ENCODE measurements at regions not wholly inside any gene's neighbourhood (a gene's known extent, or its start where the extent isn't known, plus 50 kb on each side); places are given as distances from the start of the nearest gene placed in this dataset.

DNA sequence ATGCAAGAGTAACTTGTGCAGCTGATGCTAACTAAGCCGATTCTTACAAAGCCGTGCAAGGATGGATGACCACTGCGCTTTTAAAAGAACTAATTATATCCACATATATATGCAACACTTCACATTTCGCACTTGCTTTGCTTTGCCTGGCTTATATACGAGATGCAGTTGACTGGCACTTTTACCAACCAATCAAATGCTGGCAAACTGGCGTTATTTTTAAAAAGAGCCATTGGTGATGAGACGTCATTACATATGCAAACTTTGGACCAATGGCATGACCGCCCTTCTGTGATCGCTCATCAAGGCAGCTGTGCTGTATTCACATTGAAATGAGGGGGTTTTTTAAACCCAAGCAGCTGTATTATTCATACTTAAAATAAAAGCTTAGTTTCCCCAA is 1147.7 kb upstream of the WWC1 start:
- no peak for DNase-seq (ENCODE audit: low read depth, low spot score)
- TF ChIP-seq EZH2 (IDR thresholded peaks at IDR 0.05), result no peak
- no peak for TF ChIP-seq POLR2AphosphoS5 (IDR thresholded peaks at IDR 0.05; ENCODE audit: borderline replicate concordance, low read depth, low read length)
- no peak for TF ChIP-seq FOXP2 (optimal IDR thresholded peaks at IDR 0.05; ENCODE audit: control extremely low read depth, extremely low read length, insufficient read depth)
- H3K27ac ChIP-seq, result no peak overlapping the region
- H3K9ac ChIP-seq (ENCODE audit: insufficient read length), result no peak overlapping the region
- H3K9me3 ChIP-seq (ENCODE audit: low read depth, low read length), result no peaks in the 10 kb centered on the region
- H3K4me3 ChIP-seq, result no peak overlapping the region
- H3K36me3 ChIP-seq (ENCODE audit: insufficient read depth, low read length), result no peaks in the 10 kb centered on the region

DNA sequence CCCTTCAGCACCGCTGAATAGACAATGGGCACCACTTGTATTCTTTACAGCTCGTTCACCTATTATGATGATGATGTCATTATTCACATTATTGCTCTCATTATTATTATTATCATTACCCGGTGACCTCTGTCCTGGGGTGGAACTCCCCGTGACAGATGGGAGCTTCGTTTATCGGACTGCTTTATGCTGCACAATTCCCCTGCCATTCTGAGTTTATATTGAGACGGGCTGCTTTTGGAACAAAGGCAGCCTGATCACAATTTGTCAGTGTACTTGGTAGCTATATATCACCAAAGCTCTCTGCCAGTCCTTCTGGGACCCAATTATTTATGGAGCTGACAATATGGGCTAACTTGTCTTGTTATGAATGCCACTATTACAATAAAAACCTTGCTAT is 1145.6 kb upstream of the WWC1 start:
- TF ChIP-seq POLR2AphosphoS5 (IDR thresholded peaks at IDR 0.05; ENCODE audit: borderline replicate concordance, low read depth, low read length) (no peak), FOXP2 (optimal IDR thresholded peaks at IDR 0.05; ENCODE audit: control extremely low read depth, extremely low read length, insufficient read depth) (no peak), EZH2 (IDR thresholded peaks at IDR 0.05) (no peak)
- no peak for DNase-seq (ENCODE audit: low read depth, low spot score)
- H3K4me3 ChIP-seq, result no peak overlapping the region
- no peaks in the 10 kb centered on the region for H3K9me3 ChIP-seq (ENCODE audit: low read depth, low read length)
- no peaks in the 10 kb centered on the region for H3K36me3 ChIP-seq (ENCODE audit: insufficient read depth, low read length)
- H3K9ac ChIP-seq (ENCODE audit: insufficient read length), result no peak overlapping the region
- H3K27ac ChIP-seq, result no peak overlapping the region

DNA sequence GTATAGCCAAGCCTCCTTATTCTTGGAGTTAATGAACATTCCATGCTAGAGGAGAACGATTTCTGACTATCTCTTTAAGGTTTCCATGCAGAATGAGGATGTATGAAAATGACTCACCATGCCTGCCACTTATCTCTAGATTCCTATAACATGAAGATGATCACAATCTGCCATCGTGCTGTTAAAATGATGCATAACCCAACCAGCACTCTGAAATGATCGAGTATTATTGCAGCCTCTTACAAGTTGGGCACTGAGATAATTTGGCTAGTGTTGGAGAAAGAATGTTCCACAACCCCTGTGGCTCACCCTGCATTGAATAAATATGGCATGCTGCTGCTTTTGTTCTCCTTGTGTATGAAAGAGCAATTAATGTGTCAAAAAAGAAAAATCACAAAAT is 1143.6 kb upstream of the WWC1 start:
- Histone ChIP-seq H3K4me3 (no peak overlapping the region), H3K27ac (no peak overlapping the region), H3K36me3 (ENCODE audit: insufficient read depth, low read length) (no peaks in the 10 kb centered on the region), H3K9ac (ENCODE audit: insufficient read length) (no peak overlapping the region), H3K9me3 (ENCODE audit: low read depth, low read length) (no peaks in the 10 kb centered on the region)
- no peak for DNase-seq (ENCODE audit: low read depth, low spot score)
- TF ChIP-seq FOXP2 (optimal IDR thresholded peaks at IDR 0.05; ENCODE audit: control extremely low read depth, extremely low read length, insufficient read depth) (no peak), POLR2AphosphoS5 (IDR thresholded peaks at IDR 0.05; ENCODE audit: borderline replicate concordance, low read depth, low read length) (no peak), EZH2 (IDR thresholded peaks at IDR 0.05) (no peak)

DNA sequence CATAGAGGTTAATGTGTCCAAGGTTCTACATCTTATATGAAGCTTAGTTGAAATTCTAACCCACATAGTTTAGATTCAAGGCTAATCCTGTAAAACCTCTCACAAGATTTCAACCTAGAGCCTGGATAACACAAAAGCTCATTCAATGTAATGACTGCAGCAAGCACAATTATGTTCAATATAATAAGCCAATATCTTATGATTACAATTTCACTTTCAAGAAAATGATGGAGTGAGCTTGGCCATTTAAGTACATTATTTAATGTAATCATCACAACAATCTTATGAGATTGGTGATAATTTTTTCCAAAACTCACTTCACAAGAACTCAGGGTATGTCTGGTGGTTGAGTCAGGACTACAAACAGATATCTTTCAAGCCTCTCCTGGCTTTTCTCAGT is 1140.8 kb upstream of the WWC1 start:
- no peaks in the 10 kb centered on the region for H3K36me3 ChIP-seq (ENCODE audit: insufficient read depth, low read length)
- TF ChIP-seq FOXP2 (optimal IDR thresholded peaks at IDR 0.05; ENCODE audit: control extremely low read depth, extremely low read length, insufficient read depth) (no peak), EZH2 (IDR thresholded peaks at IDR 0.05) (no peak), POLR2AphosphoS5 (IDR thresholded peaks at IDR 0.05; ENCODE audit: borderline replicate concordance, low read depth, low read length) (no peak)
- H3K9ac ChIP-seq (ENCODE audit: insufficient read length), result no peak overlapping the region
- no peak overlapping the region for H3K4me3 ChIP-seq
- no peak for DNase-seq (ENCODE audit: low read depth, low spot score)
- no peaks in the 10 kb centered on the region for H3K9me3 ChIP-seq (ENCODE audit: low read depth, low read length)
- no peak overlapping the region for H3K27ac ChIP-seq

DNA sequence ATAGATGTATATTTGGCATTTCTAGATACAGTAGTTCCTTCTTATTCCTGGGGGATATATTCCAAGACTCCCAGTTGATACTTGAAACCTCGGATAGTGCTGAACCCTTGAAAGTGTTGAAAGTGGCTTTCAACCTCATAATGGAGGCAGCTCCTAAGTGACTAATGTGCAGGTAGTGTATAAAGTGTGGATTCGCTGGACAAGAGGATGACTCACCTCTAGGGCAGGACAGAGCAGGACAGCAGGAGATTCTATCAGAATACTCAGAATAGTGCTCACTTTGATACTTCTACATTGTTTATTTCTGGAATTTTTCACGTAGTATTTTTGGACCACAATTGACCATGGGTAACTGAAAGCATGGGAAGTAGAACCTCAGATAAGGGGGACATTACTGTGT is 1138.9 kb upstream of the WWC1 start:
- no peaks in the 10 kb centered on the region for H3K9me3 ChIP-seq (ENCODE audit: low read depth, low read length)
- H3K4me3 ChIP-seq, result no peak overlapping the region
- TF ChIP-seq EZH2 (IDR thresholded peaks at IDR 0.05) (no peak), FOXP2 (optimal IDR thresholded peaks at IDR 0.05; ENCODE audit: control extremely low read depth, extremely low read length, insufficient read depth) (no peak), POLR2AphosphoS5 (IDR thresholded peaks at IDR 0.05; ENCODE audit: borderline replicate concordance, low read depth, low read length) (no peak)
- no peak overlapping the region for H3K27ac ChIP-seq
- no peak overlapping the region for H3K9ac ChIP-seq (ENCODE audit: insufficient read length)
- H3K36me3 ChIP-seq (ENCODE audit: insufficient read depth, low read length), result no peaks in the 10 kb centered on the region
- no peak for DNase-seq (ENCODE audit: low read depth, low spot score)

DNA sequence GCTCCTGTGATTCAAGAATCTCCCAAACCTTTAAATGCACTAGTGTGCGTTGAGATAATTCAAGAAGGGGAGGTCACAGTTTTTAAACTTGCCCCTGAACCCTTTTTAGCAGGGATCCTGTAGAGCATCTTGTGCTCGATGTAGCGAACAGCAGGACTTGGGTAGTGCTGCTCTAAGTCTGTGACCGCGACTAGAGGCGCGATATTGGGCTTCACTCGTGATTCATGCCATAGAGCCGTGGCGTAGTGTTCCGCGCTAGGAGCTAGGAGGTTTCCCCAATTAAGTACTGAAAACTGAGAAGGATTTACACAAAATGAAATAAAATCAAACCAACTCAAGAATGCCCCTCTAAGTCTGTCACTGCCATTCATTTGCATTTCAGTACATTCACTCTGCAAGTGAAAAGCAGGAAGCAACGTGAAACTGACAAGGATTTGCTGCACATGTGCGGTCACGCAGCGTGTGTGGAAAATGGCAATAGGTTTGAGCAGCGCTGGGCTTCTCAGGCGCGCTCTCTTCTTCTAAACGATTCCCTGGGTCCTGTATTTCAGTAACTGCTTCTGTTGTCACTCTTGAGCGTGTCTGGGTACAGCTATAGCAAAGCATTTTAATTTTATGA is 1135.9 kb upstream of the WWC1 start:
- Histone ChIP-seq H3K9me3 (ENCODE audit: low read depth, low read length) (no peaks in the 10 kb centered on the region), H3K4me3 (no peak overlapping the region), H3K36me3 (ENCODE audit: insufficient read depth, low read length) (no peaks in the 10 kb centered on the region), H3K9ac (ENCODE audit: insufficient read length) (no peak overlapping the region), H3K27ac (no peak overlapping the region)
- no peak for DNase-seq (ENCODE audit: low read depth, low spot score)
- TF ChIP-seq EZH2 (IDR thresholded peaks at IDR 0.05) (no peak), FOXP2 (optimal IDR thresholded peaks at IDR 0.05; ENCODE audit: control extremely low read depth, extremely low read length, insufficient read depth) (no peak), POLR2AphosphoS5 (IDR thresholded peaks at IDR 0.05; ENCODE audit: borderline replicate concordance, low read depth, low read length) (no peak)

DNA sequence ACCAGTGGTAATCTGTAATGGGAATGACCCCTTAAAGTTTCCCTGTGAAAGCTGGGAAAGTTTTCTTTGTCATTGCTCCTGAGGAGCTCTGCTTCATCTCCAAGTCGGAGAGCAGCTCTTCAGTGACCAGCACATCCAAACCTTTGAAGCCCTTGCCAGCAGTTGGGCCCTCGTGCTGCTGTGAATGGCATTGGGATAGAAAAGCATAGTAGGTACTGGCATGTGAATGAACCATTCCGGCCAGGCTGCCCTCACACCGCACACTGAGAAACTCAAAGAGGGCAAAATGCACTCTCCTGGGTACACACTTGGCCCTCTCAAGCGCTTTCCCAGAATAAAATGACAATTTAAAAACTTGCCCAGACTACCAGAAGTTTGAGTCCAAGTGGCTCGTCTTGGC is 1135.0 kb upstream of the WWC1 start:
- Histone ChIP-seq H3K36me3 (ENCODE audit: insufficient read depth, low read length) (no peaks in the 10 kb centered on the region), H3K4me3 (no peak overlapping the region), H3K27ac (no peak overlapping the region), H3K9me3 (ENCODE audit: low read depth, low read length) (no peaks in the 10 kb centered on the region), H3K9ac (ENCODE audit: insufficient read length) (no peak overlapping the region)
- TF ChIP-seq POLR2AphosphoS5 (IDR thresholded peaks at IDR 0.05; ENCODE audit: borderline replicate concordance, low read depth, low read length), result no peak
- TF ChIP-seq EZH2 (IDR thresholded peaks at IDR 0.05), result no peak
- no peak for TF ChIP-seq FOXP2 (optimal IDR thresholded peaks at IDR 0.05; ENCODE audit: control extremely low read depth, extremely low read length, insufficient read depth)
- no peak for DNase-seq (ENCODE audit: low read depth, low spot score)

DNA sequence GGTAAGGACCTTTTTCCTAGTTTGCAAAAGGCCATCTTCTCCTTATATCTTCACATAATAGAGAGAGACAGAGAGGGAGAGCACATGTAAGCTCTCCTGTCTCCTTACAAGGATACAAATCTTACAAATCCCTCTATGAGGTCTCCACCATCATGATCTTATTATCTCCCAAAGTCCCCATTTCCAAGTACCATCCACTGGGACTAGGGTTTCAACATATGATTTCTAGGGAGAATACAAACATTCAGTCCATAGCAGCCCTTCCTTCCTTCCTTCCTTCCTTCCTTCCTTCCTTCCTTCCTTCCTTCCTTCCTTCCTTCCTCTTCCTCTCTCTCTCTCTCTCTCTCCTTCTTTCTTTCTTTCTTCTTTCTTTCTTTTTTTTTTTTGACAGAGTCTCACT is 1132.9 kb upstream of the WWC1 start:
- peak overlapping the region; percentile 9; the same call in 1 of the 2 replicates for H3K4me3 ChIP-seq
- TF ChIP-seq FOXP2 (optimal IDR thresholded peaks at IDR 0.05; ENCODE audit: control extremely low read depth, extremely low read length, insufficient read depth) (no peak), POLR2AphosphoS5 (IDR thresholded peaks at IDR 0.05; ENCODE audit: borderline replicate concordance, low read depth, low read length) (peak; percentile 51; the same call in 1 of the 2 replicates)

DNA sequence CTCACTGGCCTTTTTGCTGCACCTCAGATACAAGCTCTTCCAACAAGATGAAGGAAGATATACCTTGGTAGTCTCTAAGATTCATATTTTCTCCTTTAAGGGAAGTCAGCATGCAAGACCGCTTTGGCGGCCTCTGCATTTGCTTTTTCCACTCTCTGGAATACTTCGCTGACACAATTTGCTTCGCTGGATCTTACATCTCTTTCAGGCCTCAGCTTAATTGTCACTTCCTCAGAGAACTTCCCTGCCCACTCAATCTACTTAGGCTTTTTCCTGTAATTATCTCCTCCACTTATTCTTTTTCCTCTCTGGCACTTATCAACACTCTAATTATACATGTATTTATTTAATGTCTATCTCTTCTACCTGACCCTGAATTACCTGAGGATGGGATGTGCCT is 1131.1 kb upstream of the WWC1 start:
- Histone ChIP-seq H3K9me3 (ENCODE audit: low read depth, low read length) (no peaks in the 10 kb centered on the region), H3K4me3 (no peak overlapping the region), H3K9ac (ENCODE audit: insufficient read length) (no peak overlapping the region), H3K36me3 (ENCODE audit: insufficient read depth, low read length) (no peaks in the 10 kb centered on the region), H3K27ac (peak overlapping the region; percentile 66; the same call in 1 of the 2 replicates)
- peak; percentile 32 for DNase-seq (ENCODE audit: low read depth, low spot score)
- TF ChIP-seq EZH2 (IDR thresholded peaks at IDR 0.05), result no peak
- TF ChIP-seq FOXP2 (optimal IDR thresholded peaks at IDR 0.05; ENCODE audit: control extremely low read depth, extremely low read length, insufficient read depth), result no peak
- no peak for TF ChIP-seq POLR2AphosphoS5 (IDR thresholded peaks at IDR 0.05; ENCODE audit: borderline replicate concordance, low read depth, low read length)

More for the DNA sequence above, 1132.9 kb upstream of the WWC1 start:
- Histone ChIP-seq H3K9ac (ENCODE audit: insufficient read length) (peak overlapping the region; percentile 65), H3K27ac (peak overlapping the region; percentile 95), H3K36me3 (ENCODE audit: insufficient read depth, low read length) (no peaks in the 10 kb centered on the region), H3K9me3 (ENCODE audit: low read depth, low read length) (no peaks in the 10 kb centered on the region)
- peak; percentile 90 for DNase-seq (ENCODE audit: low read depth, low spot score)
